ENCODE measurements at regions not wholly inside any gene's neighbourhood (a gene's known extent, or its start where the extent isn't known, plus 50 kb on each side); places are given as distances from the start of the nearest gene placed in this dataset.
"Not testable (repeated sequence)": the region's sequence is repeated elsewhere in the genome, so short reads cannot be mapped to it uniquely, and the experiment has no call there.

DNA sequence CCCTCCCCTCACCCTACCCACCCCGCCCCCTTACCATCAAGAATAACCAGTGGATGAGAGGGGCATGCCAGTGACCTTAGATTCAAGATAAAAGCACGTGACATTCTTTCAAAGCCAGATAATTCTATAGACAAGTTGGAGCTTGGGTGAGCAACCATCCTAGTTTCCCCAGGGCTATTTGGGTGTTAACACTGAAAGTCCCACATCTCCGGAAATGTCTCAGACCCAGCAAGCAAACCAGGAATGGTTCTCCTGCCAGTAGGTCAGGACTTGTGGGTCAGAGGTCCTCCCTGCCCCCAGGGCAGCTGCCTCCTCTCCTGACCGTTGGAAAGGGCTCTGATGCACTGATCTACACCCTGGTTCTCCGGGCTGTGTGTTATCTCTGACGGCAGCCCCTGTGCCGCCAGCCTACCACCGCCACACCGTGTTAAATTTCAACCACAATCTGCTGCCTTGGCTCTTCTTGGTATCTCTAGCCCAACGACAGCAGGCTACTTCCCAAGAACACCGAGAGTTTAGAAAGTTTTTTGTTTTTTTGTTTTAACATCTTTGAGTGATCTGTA lies 287.0 kb downstream of the BCL2L11 start:
- not testable (repeated sequence) for H3K4me3 ChIP-seq (ENCODE audit: low read depth, low read length); DNase-seq (ENCODE audit: low read depth)

DNA sequence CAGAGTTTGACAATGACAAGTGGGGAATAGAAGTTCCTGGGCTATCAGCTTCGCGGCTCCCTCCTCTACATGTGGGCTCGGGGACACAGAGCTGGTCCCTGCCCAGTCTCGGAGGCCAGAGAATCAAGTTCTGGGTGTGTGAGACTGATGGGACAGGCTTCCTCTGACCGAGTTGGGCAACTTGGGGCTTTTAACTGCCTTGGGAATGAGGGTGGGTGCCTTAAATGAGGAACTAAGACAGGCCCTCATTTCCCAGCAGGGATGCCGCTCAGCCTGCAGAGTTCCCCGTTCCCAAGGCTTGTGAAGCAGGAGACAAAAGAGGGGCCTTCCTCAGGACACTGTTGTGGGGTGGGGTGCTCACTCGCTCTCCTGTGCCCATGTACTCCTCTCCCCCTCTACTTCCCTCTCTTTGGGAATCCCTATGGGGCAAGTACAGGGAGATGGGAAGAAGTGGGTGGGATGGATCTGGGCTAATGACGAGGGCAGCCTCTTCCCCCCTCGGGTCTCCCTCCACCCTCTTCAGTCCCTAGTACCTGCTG lies 290.2 kb downstream of the BCL2L11 start:
- H3K4me3 ChIP-seq (ENCODE audit: low read depth, low read length); DNase-seq (ENCODE audit: low read depth): not testable (repeated sequence)

DNA sequence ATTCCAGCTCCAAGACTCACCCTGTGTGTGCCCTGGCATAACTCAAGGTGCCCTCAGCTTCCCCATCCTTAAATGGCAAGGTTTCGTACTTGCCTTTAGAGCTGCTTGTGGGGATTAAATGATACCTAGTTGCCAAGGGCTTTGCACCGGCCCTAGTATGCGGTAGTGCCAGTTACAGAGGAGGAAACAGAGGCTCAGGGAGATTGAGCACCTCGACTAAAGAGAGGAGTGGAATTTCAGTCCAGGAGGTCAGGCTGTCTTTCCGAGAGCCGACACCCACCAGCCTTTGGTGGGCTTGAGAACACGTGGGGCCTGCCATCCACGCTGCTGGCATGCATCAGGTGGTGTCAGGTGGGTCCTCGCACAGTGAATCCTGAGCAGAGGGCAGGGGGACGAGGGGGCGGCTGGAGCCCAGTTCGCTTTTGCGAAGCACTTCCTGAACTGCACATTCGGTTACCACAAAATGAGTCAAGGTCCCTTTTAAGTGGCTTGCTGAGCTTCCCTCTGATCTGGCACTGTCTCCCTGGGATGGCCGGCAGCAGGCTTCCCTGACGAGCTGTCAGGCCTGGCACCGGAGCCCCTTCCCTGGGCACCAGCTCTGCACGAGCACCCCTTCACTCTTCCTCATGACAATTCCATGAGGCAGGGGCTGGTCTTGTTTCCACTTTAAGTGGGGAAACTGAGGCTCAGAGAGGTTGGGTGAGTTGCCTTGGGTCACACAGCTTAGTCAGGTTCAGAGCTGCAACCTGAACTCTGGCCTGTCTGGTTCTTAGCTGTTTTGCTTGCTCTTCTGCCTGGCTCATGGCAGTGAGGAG lies 291.4 kb downstream of the BCL2L11 start:
- not testable (repeated sequence) for H3K4me3 ChIP-seq (ENCODE audit: low read depth, low read length); DNase-seq (ENCODE audit: low read depth)

DNA sequence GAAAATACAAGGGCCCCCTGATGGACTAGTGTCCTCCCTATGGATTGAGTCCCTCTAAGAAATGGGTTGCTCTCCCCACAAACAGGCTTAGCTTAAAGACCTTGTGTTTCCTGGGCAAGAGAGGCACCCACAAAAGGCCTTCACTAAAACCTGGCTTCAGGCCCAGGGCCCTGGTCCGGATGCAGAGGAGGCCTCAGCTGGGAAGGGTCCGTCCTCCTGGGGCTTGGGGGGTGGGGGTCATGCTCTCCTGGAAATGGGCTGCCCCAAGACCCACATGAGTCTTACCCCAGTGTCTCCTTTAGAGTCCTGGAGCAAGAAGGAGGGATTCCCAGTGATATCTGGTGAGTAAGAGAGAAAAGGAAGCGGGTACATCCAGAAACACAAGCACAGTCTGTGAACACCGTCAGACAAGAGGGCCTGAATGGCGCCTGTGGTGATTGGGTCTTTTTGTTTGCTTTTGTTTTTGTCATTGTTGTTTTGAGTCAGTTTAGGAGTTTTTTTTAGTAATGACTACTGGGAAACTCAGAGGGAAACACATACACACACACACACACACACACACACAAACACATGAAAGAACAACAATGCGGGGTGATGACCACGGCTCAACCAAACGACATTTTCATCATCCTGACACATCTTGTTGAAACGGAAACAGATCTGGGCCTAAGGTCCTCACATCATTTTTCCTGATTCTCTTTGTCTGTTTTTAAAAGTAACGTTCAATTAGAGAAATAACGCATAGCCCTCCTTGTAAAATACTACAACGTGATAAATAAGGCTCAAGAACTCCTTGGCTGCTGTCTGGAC lies 292.3 kb downstream of the BCL2L11 start:
- not testable (repeated sequence) for DNase-seq (ENCODE audit: low read depth); H3K4me3 ChIP-seq (ENCODE audit: low read depth, low read length)

DNA sequence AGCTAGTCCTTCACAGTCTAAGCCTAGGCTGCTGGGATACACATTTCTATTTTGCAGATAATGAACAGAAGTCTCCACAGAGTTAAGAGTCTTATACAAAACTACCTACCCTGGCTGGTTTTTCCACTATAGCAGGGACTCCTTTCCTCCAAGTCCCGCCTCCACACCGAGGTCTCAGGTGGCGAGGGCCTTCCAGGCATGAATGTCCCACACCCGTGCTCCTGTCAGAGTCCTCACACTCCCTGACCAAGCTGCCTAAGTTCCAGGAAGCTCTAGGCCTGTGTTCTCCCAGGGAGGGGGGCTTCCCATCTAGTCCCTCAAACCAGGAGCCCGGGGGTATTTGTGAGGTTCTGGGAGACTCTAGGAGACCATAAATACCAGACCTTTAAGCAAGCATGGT lies 293.2 kb downstream of the BCL2L11 start:
- H3K4me3 ChIP-seq (ENCODE audit: low read depth, low read length); DNase-seq (ENCODE audit: low read depth): not testable (repeated sequence)

DNA sequence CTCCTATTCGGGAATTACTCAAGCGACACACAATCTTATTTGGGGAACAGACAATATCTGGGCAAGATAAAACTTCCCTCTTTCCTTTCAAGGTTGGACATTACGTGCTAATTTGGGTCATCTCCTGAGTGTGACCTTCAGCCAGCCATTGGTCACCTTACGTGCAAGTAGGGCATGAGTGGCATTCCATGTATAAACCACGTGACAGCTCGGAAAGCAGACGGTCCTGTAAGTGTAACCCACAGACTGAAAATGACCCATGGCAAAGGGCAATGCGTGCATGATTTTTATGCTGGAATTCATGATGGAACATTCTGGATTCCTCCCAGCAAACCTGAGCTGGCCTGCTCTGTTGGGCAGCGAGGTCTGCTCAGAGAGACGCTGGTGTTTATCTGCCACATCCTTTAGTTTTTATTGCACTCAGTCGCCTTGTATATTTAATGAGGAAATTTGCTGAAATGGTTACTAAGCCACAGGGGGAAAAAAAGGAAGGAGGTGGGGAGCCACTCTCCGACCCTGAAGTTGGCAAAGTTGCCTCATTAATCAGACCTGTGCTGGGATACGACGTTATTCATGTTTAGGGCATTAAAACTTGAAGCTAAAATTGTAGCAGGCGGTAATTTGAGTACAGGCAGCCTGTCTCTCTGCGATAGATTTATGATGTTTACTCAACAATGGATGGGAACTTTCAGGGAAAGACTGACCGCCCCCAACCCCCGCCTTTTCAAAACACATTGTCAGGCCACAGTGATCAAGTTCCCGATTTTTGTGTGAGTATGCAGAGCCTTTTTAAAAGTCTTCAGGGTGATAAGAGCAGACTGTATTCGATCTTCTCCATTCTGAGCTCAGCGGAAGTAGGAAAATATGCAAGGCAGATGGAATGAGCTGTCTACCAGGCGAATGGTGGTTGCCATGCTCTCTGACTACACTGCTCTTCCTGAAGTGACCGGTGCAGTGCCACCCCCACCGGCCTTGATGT lies 295.3 kb downstream of the BCL2L11 start:
- DNase-seq (ENCODE audit: low read depth); H3K4me3 ChIP-seq (ENCODE audit: low read depth, low read length): not testable (repeated sequence)

DNA sequence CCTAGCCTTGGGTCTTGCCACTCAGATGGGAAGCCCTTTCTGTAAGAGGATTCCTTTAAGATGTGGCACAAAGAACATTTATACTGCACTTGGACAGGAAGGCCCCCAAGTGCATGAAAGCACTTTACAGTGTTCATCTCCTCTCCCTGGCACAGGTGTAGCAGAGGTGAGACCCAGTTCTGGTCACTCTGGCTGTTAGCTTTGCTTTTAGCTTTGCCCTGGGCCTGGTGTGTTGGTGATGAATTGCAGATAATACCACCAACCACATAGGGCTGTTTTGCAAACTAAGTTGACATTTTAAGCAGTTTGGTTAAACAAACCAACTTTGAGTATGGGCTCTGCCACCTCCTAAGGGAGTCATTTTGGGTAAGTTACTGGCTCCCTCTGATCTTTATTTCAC lies 296.3 kb downstream of the BCL2L11 start:
- DNase-seq (ENCODE audit: low read depth); H3K4me3 ChIP-seq (ENCODE audit: low read depth, low read length): not testable (repeated sequence)

DNA sequence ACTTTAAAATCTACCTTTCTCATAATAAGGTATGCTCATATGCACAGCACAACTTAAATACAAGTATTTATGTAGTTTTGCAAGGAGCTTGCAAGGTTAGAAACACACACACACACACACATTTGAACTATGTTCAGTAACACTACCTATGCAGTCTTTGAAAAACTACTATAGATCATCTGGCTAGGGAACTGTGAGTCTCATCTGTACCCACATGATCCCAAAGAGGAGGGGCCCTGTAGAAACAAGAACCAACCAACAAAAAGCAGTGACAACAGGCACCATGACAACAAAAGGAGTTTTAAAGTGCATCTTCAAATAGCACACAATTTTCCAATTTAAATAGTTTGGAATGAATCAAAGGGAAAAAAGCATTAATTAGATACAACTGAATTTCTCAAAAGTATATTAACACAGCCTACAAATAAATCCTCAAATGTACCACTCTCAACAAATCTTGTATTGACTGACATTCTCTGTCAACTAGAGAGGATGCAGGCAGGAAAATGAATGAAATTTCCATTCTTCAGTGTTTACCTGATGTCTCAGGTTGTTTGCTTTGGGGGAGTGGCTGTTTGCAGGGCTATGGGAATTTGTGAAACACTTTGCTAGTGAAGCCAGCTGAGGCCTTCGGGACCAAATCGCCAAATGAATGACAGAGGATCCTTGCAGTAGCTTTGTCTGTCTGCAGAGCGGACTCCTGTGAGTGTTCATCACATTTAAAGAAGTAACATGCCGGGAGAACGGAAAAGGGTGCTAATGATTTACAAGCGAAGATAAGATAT lies 297.6 kb downstream of the BCL2L11 start:
- DNase-seq (ENCODE audit: low read depth); H3K4me3 ChIP-seq (ENCODE audit: low read depth, low read length): not testable (repeated sequence)

DNA sequence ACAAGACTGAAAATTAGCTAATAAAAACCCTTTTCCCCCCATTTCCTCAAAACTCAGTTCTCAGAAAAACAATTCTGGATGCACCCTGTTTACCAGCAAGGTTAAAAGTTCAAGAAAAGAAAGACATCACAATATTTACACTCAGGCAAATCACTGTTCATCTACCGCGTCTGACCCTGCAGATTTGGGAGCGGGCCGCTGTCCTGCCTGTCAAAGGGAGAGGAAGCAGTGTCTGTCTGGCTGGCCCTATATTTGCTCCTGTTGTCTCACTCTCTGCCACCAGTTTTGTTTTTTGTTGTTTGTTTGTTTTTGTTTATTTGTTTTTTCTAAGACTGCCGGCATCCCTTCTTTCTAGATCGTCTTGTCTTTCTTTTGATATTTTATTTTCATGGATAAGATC lies 299.4 kb downstream of the BCL2L11 start:
- not testable (repeated sequence) for H3K4me3 ChIP-seq (ENCODE audit: low read depth, low read length); DNase-seq (ENCODE audit: low read depth)

DNA sequence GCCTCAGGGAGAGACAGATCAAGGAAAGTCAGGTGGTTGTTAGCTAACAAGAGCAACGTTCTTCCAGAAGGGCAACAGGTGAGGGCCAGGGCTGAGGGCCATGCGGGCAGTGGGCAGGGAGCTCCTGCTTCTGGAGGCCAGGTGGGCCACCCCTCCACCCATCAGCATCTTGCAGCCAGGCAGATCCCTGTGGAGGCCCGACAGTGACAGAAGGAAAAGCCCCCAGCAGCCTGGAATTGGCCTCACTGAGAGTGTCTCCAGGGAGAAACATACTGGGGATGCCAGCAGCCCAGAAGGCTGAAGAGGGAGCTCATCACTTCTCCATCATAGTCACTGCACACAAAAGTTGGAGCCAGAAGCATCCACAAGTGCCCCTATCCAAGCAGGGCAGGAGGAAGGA lies 300.1 kb downstream of the BCL2L11 start:
- not testable (repeated sequence) for DNase-seq (ENCODE audit: low read depth); H3K4me3 ChIP-seq (ENCODE audit: low read depth, low read length)

DNA sequence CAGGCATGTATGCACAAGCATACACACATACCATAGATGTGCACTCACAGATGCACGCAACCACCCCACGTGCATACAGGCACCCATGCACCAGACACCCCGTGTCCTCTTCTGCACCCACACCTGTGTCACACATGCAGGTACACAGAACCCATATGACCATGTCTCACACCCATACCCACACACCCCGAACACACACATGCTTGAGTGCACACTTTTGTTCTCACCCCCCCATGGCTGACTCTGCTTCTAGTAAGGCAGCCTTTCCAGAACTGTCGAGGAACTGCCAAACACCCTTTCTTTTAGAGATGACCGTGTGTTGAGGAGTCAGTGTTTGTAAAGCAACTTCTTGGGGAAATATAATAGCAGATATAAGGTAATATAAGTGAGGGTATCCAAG lies 301.2 kb downstream of the BCL2L11 start:
- not testable (repeated sequence) for DNase-seq (ENCODE audit: low read depth); H3K4me3 ChIP-seq (ENCODE audit: low read depth, low read length)

DNA sequence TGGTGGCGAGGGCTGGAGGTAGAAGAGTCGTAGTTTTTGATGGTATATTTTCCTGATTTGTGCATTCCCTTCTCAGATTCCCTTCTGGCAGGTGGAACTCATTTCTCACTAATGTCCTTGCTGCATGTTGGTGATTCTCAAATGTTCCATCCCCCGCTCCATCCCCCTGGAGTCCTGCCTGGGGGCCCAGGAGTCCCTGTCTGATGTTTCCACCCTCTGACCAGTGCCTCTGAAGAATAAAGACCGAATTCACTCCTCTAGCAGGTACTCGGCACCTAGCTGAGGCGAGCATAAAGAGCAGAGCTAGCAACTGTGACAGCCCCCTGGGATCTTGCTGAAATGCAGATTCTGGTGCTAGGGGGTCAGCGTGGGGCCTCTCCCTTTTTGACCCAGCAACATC lies 301.8 kb downstream of the BCL2L11 start:
- not testable (repeated sequence) for DNase-seq (ENCODE audit: low read depth)

DNA sequence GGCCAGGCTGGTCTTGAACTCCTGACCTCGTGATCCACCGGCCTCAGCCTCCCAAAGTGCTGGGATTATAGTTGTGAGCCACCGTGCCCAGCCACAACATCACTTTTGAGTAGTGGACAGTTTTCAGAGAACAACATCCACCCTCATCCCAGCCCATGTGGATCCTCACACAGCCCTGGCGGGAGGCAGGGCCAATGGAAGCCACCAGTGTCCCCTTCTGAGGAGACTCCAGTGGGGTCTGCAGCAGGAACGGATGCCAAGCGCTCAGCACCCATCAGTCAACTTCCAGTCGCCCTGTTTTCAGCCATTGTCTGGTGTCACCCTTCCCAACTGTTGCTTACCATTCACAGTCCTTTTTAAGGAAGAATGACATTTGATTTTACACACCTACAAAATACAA lies 302.5 kb downstream of the BCL2L11 start:
- H3K4me3 ChIP-seq (ENCODE audit: low read depth, low read length); DNase-seq (ENCODE audit: low read depth): not testable (repeated sequence)

More for the DNA sequence above, 301.8 kb downstream of the BCL2L11 start:
- not testable (repeated sequence) for H3K4me3 ChIP-seq (ENCODE audit: low read depth, low read length)

DNA sequence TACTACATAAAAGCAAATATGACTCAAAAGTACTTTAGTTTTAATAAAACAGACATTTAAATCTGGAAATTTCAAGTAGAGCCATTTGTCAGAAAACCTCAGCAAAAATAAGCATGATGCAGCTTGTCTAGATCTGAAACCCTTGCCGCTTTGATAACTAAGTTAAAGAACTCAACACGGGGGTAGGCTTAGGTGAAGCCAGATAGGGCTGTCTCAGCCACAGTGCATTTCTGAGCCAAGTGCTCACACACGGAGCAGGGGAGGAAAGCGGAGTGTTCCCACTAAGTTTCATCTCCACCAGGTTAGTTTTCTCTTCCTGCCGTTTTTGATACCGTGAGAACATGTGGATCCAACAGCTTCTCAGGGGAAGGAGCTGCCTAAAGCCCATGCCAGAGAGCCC lies 303.5 kb downstream of the BCL2L11 start:
- not testable (repeated sequence) for H3K4me3 ChIP-seq (ENCODE audit: low read depth, low read length); DNase-seq (ENCODE audit: low read depth)

DNA sequence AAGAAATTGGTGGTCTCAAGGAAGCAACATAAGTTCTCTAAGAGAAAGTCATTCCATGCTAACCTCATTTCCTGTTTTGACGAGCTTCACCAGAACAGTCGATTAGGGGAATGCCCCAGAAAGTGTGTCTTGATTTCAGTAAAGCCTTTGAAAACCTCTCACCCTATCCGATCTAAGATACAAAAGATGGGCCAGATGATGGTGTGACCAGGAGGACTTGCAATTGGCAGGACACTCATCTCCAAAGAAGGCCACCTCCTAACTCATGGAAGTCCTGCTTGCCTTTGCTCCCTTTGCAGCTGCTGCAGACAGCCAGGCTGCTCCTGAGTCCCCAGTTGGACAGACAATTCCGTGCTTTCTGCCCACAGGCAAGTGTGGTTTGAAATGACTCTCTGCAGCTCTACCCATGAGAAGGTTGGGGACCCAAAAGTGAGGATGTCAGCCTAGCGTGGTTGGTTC lies 304.2 kb downstream of the BCL2L11 start:
- H3K4me3 ChIP-seq (ENCODE audit: low read depth, low read length); DNase-seq (ENCODE audit: low read depth): not testable (repeated sequence)

DNA sequence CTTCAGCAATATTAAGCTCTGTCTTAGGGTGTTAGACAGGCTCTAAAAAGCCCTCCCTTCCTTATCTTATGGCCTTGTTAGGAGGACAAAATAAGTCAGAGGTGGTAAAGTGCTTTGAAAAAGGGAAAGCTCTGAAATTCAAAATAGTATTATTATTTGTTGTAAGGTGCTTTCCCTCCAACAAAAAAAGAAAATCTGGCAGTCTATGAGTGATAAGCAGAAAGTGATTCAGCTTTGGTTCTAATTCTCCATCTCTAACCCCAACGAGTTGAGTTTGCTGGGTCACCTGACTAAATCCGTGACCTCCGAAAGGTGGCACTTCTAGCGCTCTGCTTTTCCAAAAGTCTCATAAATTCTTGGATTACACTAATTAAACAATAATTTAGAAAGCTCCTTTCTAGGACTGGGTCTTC lies 305.1 kb downstream of the BCL2L11 start:
- H3K4me3 ChIP-seq (ENCODE audit: low read depth, low read length); DNase-seq (ENCODE audit: low read depth): not testable (repeated sequence)

DNA sequence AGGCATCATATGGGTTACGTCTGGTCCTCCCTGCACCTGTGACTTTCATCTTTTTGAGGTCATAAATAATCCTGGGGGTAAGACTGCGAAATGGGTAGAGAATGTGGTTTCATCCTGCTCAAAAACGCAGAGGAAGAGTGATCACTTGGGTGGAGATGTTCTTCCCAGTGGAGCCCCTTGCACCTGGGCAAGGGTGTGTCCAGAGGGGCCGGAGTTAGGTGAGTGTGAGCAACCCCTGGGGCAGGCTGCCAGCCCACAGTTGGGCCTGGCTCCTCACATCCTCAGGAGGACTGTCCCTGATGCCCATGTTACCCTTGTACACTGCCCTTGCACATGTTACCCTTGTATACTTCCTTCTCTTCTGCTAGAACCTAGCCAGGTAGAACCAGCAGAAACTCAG lies 306.6 kb downstream of the BCL2L11 start:
- DNase-seq (ENCODE audit: low read depth); H3K4me3 ChIP-seq (ENCODE audit: low read depth, low read length): not testable (repeated sequence)

DNA sequence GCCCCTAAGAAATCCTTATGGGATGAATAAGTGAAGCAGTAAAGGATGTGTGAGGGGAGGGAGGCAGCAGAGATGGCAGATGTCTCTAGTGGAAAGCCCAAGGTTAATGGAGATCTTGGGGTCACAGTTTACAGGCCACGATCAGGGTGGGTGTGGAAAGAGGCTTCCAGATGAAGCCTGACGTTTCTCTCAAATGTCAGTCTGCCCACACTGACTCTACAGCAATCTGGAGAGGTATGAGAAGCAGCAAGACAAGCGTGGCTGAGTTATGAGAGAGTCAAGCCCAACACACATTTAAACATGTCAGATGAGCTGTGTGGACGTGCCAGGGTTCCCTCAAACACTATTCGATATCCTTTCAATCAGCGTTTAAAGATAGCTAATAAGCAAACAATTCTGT lies 308.2 kb downstream of the BCL2L11 start:
- H3K4me3 ChIP-seq (ENCODE audit: low read depth, low read length); DNase-seq (ENCODE audit: low read depth): not testable (repeated sequence)

Measured in epithelial cell of proximal tubule (primary cell).